ENCODE measurements at regions not wholly inside any gene's neighbourhood (a gene's known extent, or its start where the extent isn't known, plus 50 kb on each side); places are given as distances from the start of the nearest gene placed in this dataset.

DNA sequence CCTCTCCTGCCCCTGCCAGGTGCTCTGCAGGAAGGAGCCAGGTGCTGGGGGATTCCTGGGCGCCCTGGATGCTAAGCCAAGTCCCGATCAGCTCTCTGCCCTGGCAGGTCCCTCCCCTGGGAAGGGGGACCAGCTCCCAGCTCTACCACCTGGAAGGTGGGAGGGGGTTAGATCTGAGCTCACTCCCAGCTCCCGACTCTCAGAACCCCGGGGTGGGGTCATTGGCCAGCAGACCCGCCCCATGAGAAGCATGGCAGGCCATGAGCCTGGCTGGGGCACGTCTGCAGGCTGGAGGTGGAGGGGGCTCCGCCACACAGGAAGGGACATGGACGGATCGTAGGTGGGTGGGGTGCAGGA lies 83.4 kb upstream of the NKX1-1 start:
- no peak for DNase-seq (ENCODE audit: low read depth)
- TF ChIP-seq, protein P1, sequence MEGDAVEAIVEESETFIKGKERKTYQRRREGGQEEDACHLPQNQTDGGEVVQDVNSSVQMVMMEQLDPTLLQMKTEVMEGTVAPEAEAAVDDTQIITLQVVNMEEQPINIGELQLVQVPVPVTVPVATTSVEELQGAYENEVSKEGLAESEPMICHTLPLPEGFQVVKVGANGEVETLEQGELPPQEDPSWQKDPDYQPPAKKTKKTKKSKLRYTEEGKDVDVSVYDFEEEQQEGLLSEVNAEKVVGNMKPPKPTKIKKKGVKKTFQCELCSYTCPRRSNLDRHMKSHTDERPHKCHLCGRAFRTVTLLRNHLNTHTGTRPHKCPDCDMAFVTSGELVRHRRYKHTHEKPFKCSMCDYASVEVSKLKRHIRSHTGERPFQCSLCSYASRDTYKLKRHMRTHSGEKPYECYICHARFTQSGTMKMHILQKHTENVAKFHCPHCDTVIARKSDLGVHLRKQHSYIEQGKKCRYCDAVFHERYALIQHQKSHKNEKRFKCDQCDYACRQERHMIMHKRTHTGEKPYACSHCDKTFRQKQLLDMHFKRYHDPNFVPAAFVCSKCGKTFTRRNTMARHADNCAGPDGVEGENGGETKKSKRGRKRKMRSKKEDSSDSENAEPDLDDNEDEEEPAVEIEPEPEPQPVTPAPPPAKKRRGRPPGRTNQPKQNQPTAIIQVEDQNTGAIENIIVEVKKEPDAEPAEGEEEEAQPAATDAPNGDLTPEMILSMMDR (IDR thresholded peaks at IDR 0.05; ENCODE audit: insufficient read depth, low read depth, low read length, missing control alignments), result no peak
- H3K4me3 ChIP-seq (ENCODE audit: low read length), result no peak overlapping the region

GRCh38 chr4:1488831-1489638 lies 82.8 kb upstream of the NKX1-1 start:
- no peak overlapping the region for H3K4me3 ChIP-seq (ENCODE audit: low read length)
- no peak for DNase-seq (ENCODE audit: low read depth)
- TF ChIP-seq, protein P1 (IDR thresholded peaks at IDR 0.05; ENCODE audit: insufficient read depth, low read depth, low read length, missing control alignments), result no peak

- no peak overlapping the region for H3K4me3 ChIP-seq (ENCODE audit: low read length)
- no peak for DNase-seq (ENCODE audit: low read depth)
- TF ChIP-seq, protein P1 (IDR thresholded peaks at IDR 0.05; ENCODE audit: insufficient read depth, low read depth, low read length, missing control alignments), result no peak
Observed at GRCh38 chr4:1488357-1488756, 82.1 kb upstream of the NKX1-1 start.

- DNase-seq (ENCODE audit: low read depth), result no peak
- H3K4me3 ChIP-seq (ENCODE audit: low read length), result no peak overlapping the region
- TF ChIP-seq, protein P1 (IDR thresholded peaks at IDR 0.05; ENCODE audit: insufficient read depth, low read depth, low read length, missing control alignments), result no peak
Observed at GRCh38 chr4:1487761-1488160, 81.5 kb upstream of the NKX1-1 start.

DNA sequence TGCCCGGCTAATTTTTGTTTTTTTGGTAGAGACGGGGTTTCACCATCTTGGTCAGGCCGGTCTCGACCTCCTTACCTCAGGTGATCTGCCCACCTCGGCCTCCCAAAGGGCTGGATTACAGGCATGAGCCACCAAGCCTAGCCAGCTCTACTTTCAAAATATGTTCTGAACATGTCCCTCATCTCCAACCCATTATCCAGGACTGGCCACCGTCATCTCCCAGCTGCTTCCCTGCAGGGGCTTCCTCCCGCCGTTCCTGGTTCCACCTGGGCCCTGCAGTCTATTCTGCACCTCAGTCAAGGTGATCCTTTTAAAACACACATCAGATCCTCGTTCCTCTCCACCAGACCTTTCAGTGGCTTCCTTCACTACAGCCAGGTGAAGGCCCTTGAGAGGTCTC lies 80.9 kb upstream of the NKX1-1 start:
- no peak overlapping the region for H3K4me3 ChIP-seq (ENCODE audit: low read length)
- TF ChIP-seq, protein P1 (IDR thresholded peaks at IDR 0.05; ENCODE audit: insufficient read depth, low read depth, low read length, missing control alignments), result no peak
- no peak for DNase-seq (ENCODE audit: low read depth)

DNA sequence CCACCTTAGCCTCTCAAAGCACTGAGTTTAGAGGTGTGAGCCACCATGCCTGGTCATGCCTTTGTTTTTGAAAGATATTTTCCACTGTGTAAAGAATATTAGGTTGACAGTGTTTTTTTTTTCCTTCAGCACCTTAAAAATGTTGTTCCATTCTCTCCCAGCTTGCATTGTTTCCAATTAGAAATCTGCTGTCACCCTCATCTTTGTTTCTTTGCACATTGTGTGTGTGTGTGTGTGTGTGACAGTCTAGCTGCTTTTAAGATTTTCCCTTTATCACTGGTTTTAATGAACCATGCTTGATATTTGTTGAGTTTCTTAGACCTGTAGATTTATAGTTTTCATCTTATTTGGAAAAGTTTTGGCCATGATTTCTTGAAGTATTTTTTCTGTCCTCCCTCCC lies 79.0 kb upstream of the NKX1-1 start:
- TF ChIP-seq, protein P1 (IDR thresholded peaks at IDR 0.05; ENCODE audit: insufficient read depth, low read depth, low read length, missing control alignments), result no peak
- no peak for DNase-seq (ENCODE audit: low read depth)
- H3K4me3 ChIP-seq (ENCODE audit: low read length), result no peak overlapping the region

- DNase-seq (ENCODE audit: low read depth), result no peak
- TF ChIP-seq, protein P1 (IDR thresholded peaks at IDR 0.05; ENCODE audit: insufficient read depth, low read depth, low read length, missing control alignments), result no peak
- no peak overlapping the region for H3K4me3 ChIP-seq (ENCODE audit: low read length)
Observed at GRCh38 chr4:1480720-1481119, 74.5 kb upstream of the NKX1-1 start.
